ENCODE measurements at regions not wholly inside any gene's neighbourhood (a gene's known extent, or its start where the extent isn't known, plus 50 kb on each side); places are given as distances from the start of the nearest gene placed in this dataset.

DNA sequence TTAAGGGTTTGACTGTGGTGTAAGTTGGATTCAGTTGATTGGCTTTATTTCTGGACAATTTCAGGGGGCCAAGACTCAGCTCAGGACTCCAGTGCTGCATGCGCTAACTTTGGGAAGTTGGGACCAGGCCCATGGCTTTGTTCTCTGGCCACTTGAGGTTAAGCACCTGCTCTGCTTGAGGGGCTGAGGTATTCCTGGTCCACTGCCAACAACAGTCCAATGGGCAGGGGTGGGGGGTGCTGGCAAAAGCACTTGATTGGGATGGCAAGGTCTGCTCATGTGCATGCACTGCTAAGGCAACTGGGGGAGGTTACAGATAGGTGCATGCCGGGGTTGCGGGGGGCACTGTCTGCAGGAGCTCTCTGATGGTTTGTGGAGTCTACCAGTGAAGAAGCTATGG, 52.6 kb upstream of the ASB17 start:
- DNase-seq (ENCODE audit: low spot score in 2 of 2), result no peak
- TF ChIP-seq POLR2A (IDR thresholded peaks at IDR 0.05), result no peak
- TF ChIP-seq CTCF (IDR thresholded peaks at IDR 0.05), result no peak
- no peak overlapping the region for H3K4me3 ChIP-seq (ENCODE audit: low read depth, poor library complexity, severe bottlenecking)
- 58 to 62% methylated on average over 3 of the region's 3 CpGs for WGBS, 2 donors
- intact Hi-C loops (cut with DNase I; ENCODE audit: low total_unique reads), result no loop called here

DNA sequence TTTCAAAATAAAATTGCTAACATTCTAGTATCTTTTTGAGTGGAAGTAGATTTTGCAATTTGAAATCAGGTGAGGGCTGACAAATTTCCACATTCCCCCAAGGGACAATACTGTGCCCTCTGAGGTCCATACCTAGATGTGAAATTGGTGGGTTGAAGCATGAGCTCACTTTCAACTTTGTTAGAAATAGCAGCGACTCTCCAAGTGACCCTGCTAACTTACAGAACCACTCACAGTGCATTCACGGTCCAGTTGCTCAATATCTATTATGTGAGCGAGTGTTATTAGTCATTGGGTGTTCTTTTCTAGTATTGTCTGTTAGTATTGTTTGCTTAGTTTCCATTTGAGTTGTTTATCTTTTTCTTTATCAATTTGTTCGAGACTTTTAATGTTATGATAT, 53.6 kb upstream of the ASB17 start:
- 80 to 81% methylated on average over 4 of the region's 4 CpGs for WGBS, 2 donors
- no peak for DNase-seq (ENCODE audit: low spot score in 2 of 2)
- TF ChIP-seq POLR2A (IDR thresholded peaks at IDR 0.05) (no peak), CTCF (IDR thresholded peaks at IDR 0.05) (no peak)
- no peak overlapping the region for H3K4me3 ChIP-seq (ENCODE audit: low read depth, poor library complexity, severe bottlenecking)
- intact Hi-C loops (cut with DNase I; ENCODE audit: low total_unique reads), result no loop called here

DNA sequence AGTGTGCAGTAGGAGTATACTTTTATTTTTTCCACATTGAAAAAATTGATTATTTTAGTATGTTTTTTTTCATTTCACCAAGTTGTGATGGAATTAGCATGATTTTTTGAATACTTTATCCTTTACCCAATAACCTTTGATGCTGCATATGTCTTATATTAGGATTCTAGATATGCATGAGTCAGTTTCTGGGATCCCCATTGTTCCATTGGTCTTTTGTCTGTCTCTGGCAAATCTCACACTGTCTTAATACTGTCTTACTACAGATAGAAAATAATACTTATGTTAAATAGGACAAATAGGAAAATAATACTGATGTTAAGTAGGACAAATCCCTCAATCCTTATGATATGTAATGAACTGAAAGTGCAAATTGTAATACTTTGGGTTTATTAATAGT, 54.3 kb upstream of the ASB17 start:
- no peak for TF ChIP-seq CTCF (IDR thresholded peaks at IDR 0.05)
- TF ChIP-seq POLR2A (IDR thresholded peaks at IDR 0.05), result no peak
- intact Hi-C loops (cut with DNase I; ENCODE audit: low total_unique reads), result no loop called here
- no peak for DNase-seq (ENCODE audit: low spot score in 2 of 2)
- no peak overlapping the region for H3K4me3 ChIP-seq (ENCODE audit: low read depth, poor library complexity, severe bottlenecking)

- intact Hi-C loops (cut with DNase I; ENCODE audit: low total_unique reads), result no loop called here
- no peak overlapping the region for H3K4me3 ChIP-seq (ENCODE audit: low read depth, poor library complexity, severe bottlenecking)
- TF ChIP-seq POLR2A (IDR thresholded peaks at IDR 0.05), result no peak
- no peak for TF ChIP-seq CTCF (IDR thresholded peaks at IDR 0.05)
- 69 to 73% methylated on average over 3 of the region's 3 CpGs for WGBS, 2 donors
- DNase-seq (ENCODE audit: low spot score in 2 of 2), result no peak
Measured at GRCh38 chr1:75989121-75989520, 56.9 kb upstream of the ASB17 start.

GRCh38 chr1:75990686-75991085, 58.5 kb upstream of the ASB17 start:
- intact Hi-C loops (cut with DNase I; ENCODE audit: low total_unique reads), result no loop called here
- no peak overlapping the region for H3K4me3 ChIP-seq (ENCODE audit: low read depth, poor library complexity, severe bottlenecking)
- no peak for TF ChIP-seq CTCF (IDR thresholded peaks at IDR 0.05)
- TF ChIP-seq POLR2A (IDR thresholded peaks at IDR 0.05), result no peak
- 60 to 68% methylated on average over 3 of the region's 3 CpGs for WGBS, 2 donors
- no peak for DNase-seq (ENCODE audit: low spot score in 2 of 2)

DNA sequence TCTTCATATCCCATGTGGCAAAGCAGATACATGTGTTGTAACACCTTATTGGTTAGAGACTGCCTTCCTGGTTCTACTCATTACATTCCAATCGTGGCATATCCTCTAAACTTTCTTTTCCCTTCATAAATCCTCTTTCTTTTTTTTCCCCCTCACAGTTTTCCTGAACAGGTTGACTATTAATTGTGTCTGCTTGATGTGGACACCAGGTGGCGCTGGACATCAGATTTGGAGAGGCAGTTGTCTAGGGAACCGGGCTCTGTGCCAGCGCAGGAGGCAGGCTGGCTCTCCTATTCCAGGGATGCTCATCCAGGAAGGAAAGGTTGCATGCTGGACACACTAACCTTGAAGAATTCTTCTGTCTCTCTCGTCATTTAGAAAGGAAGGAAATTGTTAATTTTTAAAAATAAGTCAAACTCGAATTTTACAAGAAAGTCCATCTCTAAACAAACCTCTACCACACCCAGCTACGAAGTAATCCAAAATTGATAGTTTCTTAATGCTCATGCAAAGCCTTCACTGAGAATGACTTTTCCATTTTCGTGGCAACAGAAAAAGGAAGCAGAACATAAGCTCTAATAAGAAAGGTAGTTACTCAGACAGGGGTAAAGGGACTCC, 59.4 kb upstream of the ASB17 start:
- TF ChIP-seq CTCF (IDR thresholded peaks at IDR 0.05) (peak in 1 of 3 donors; percentile 28), POLR2A (IDR thresholded peaks at IDR 0.05) (no peak)

More for the DNA sequence above, 59.4 kb upstream of the ASB17 start:
- no peak overlapping the region for H3K4me3 ChIP-seq (ENCODE audit: low read depth, poor library complexity, severe bottlenecking)
- DNase-seq (ENCODE audit: low spot score in 2 of 2), result peak; percentile 78 to 95
- 16 to 17% methylated on average over 8 of the region's 8 CpGs for WGBS, 2 donors
- intact Hi-C loops (cut with DNase I; ENCODE audit: low total_unique reads), result no loop called here
